ENCODE measurements at regions not wholly inside any gene's neighbourhood (a gene's known extent, or its start where the extent isn't known, plus 50 kb on each side); places are given as distances from the start of the nearest gene placed in this dataset.
A peak's percentile ranks its signal among the peaks of the same experiment; 100 is the strongest.

DNA sequence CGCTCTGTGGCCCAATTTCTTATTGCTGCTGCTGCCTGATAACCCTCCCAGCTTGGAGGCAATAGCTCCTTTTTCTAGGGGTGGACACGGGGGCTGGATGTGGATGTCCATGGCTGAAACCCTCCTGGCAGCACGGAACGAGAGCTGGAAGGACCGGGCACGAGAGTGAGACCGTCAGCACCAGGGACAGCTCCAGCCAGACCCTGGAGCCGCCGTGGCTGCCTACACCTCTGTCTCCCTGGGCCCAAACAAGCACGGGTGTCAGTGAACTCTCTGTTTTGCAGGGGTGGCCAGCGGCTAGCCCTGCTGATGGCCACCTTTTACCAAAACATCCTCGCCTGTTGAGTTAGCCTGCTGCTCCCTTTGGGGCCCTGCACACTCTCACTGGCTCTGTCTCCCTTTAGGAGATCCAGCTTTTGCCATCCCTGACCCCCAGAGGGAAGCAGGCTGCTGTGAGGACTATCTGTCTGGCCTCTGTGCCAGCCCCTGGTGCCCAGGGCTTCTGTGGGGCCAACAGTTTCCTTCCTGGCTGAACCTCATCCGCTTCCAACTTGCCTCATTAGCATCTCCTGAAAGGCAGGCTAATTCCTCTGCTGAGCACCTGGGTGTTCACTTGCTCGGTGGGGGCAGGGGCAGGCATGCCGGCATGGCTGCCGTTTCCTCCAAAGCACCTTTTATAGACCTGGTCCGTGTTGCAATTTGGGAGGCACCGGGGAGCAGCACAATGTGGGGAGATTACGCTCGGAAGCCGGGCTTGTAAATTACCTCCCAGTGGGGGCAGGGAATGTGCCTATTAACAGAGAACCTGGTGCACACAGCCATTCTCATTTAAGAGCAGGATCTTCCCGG, 118.1 kb downstream of the ENGASE start (continued):
- TF ChIP-seq ZFP90 (CRISPR knock-in tag; IDR thresholded peaks at IDR 0.05; ENCODE audit: borderline replicate concordance) (no peak), ZNF10 (CRISPR knock-in tag; IDR thresholded peaks at IDR 0.05; ENCODE audit: borderline replicate concordance, low read depth) (no peak), KAT2B (IDR thresholded peaks at IDR 0.05; ENCODE audit: borderline replicate concordance, low read depth, low read length) (no peak), ZNF30 (CRISPR knock-in tag; IDR thresholded peaks at IDR 0.05) (no peak), FOSL1 (CRISPR knock-in tag; IDR thresholded peaks at IDR 0.05; ENCODE audit: borderline replicate concordance) (no peak), SP4 (CRISPR knock-in tag; IDR thresholded peaks at IDR 0.05) (no peak), ZNF430 (CRISPR knock-in tag; IDR thresholded peaks at IDR 0.05) (peak; percentile 55; the same call in 1 of the 2 replicates), CEBPB (IDR thresholded peaks at IDR 0.05; ENCODE audit: borderline replicate concordance, low read depth, low read length) (no peak), ZNF737 (CRISPR knock-in tag; IDR thresholded peaks at IDR 0.05; ENCODE audit: borderline replicate concordance) (no peak), CENPX (CRISPR knock-in tag; IDR thresholded peaks at IDR 0.05) (no peak), ZNF782 (CRISPR knock-in tag; IDR thresholded peaks at IDR 0.05; ENCODE audit: borderline replicate concordance) (no peak; the same call in 1 of the 2 replicates), NR2F2 (IDR thresholded peaks at IDR 0.05; ENCODE audit: borderline replicate concordance, low read depth) (no peak), SETDB1 (CRISPR knock-in tag; IDR thresholded peaks at IDR 0.05; ENCODE audit: borderline replicate concordance) (no peak), ZNF382 (CRISPR knock-in tag; IDR thresholded peaks at IDR 0.05; ENCODE audit: borderline replicate concordance) (no peak), ELF1 (CRISPR knock-in tag; IDR thresholded peaks at IDR 0.05) (no peak), ZNF296 (CRISPR knock-in tag; conservative IDR thresholded peaks at IDR 0.05) (0 out of 2 replicates have a peak, but pooled peaks have one; percentile 54), HMG20A (CRISPR knock-in tag; IDR thresholded peaks at IDR 0.05; ENCODE audit: borderline replicate concordance) (no peak)
- TF ChIP-seq, protein P1, sequence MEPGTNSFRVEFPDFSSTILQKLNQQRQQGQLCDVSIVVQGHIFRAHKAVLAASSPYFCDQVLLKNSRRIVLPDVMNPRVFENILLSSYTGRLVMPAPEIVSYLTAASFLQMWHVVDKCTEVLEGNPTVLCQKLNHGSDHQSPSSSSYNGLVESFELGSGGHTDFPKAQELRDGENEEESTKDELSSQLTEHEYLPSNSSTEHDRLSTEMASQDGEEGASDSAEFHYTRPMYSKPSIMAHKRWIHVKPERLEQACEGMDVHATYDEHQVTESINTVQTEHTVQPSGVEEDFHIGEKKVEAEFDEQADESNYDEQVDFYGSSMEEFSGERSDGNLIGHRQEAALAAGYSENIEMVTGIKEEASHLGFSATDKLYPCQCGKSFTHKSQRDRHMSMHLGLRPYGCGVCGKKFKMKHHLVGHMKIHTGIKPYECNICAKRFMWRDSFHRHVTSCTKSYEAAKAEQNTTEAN (CRISPR knock-in tag; conservative IDR thresholded peaks at IDR 0.05): no peak; the same call in 1 of the 2 replicates
- TF ChIP-seq, protein P2, sequence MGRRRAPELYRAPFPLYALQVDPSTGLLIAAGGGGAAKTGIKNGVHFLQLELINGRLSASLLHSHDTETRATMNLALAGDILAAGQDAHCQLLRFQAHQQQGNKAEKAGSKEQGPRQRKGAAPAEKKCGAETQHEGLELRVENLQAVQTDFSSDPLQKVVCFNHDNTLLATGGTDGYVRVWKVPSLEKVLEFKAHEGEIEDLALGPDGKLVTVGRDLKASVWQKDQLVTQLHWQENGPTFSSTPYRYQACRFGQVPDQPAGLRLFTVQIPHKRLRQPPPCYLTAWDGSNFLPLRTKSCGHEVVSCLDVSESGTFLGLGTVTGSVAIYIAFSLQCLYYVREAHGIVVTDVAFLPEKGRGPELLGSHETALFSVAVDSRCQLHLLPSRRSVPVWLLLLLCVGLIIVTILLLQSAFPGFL (CRISPR knock-in tag; IDR thresholded peaks at IDR 0.05): no peak
- TF ChIP-seq, protein P3, sequence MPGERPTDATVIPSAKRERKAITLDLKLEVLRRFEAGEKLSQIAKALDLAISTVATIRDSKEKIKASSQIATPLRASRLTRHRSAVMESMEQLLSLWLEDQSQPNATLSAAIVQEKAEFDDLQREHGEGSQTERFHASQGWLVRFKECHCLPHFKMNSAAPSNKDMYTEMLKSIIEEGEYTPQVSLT (CRISPR knock-in tag; IDR thresholded peaks at IDR 0.05; ENCODE audit: borderline replicate concordance, low read depth): no peak
- TF ChIP-seq, protein P4, sequence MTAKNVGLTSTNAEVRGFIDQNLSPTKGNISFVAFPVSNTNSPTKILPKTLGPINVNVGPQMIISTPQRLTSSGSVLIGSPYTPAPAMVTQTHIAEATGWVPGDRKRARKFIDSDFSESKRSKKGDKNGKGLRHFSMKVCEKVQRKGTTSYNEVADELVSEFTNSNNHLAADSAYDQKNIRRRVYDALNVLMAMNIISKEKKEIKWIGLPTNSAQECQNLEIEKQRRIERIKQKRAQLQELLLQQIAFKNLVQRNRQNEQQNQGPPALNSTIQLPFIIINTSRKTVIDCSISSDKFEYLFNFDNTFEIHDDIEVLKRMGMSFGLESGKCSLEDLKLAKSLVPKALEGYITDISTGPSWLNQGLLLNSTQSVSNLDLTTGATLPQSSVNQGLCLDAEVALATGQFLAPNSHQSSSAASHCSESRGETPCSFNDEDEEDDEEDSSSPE (CRISPR knock-in tag; IDR thresholded peaks at IDR 0.05): no peak
- TF ChIP-seq, protein P5, sequence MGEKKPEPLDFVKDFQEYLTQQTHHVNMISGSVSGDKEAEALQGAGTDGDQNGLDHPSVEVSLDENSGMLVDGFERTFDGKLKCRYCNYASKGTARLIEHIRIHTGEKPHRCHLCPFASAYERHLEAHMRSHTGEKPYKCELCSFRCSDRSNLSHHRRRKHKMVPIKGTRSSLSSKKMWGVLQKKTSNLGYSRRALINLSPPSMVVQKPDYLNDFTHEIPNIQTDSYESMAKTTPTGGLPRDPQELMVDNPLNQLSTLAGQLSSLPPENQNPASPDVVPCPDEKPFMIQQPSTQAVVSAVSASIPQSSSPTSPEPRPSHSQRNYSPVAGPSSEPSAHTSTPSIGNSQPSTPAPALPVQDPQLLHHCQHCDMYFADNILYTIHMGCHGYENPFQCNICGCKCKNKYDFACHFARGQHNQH (CRISPR knock-in tag; IDR thresholded peaks at IDR 0.05): 0 out of 2 replicates have a peak, but pooled peaks have one; percentile 35
- TF ChIP-seq, protein P6, sequence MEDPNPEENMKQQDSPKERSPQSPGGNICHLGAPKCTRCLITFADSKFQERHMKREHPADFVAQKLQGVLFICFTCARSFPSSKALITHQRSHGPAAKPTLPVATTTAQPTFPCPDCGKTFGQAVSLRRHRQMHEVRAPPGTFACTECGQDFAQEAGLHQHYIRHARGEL (CRISPR knock-in tag; IDR thresholded peaks at IDR 0.05): no peak
- TF ChIP-seq, protein P7, sequence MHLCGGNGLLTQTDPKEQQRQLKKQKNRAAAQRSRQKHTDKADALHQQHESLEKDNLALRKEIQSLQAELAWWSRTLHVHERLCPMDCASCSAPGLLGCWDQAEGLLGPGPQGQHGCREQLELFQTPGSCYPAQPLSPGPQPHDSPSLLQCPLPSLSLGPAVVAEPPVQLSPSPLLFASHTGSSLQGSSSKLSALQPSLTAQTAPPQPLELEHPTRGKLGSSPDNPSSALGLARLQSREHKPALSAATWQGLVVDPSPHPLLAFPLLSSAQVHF (CRISPR knock-in tag; IDR thresholded peaks at IDR 0.05): no peak

All from HepG2 (cell line).